ENCODE measurements at regions not wholly inside any gene's neighbourhood (a gene's known extent, or its start where the extent isn't known, plus 50 kb on each side); places are given as distances from the start of the nearest gene placed in this dataset.
"Not testable (repeated sequence)": the region's sequence is repeated elsewhere in the genome, so short reads cannot be mapped to it uniquely, and the experiment has no call there.

DNA sequence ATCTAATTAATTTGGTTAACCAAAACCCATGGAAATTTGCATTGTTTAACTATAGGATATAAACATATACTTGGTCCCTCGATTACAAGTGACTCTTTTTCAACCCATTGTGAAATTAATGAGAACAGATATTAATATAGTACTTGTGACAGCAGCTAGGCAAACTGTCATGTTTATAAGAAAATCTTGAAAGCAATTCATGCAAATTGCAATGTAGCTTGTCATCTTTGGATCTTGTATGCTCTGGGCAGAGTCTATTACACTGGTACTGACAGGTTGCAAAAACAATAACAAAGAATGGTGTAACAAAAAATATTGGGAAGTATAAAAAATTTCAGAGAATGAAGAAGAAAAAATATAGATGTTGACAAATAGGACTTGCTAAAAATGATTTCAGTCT is 941.0 kb downstream of the DNAH5 start:
- no peak for DNase-seq

DNA sequence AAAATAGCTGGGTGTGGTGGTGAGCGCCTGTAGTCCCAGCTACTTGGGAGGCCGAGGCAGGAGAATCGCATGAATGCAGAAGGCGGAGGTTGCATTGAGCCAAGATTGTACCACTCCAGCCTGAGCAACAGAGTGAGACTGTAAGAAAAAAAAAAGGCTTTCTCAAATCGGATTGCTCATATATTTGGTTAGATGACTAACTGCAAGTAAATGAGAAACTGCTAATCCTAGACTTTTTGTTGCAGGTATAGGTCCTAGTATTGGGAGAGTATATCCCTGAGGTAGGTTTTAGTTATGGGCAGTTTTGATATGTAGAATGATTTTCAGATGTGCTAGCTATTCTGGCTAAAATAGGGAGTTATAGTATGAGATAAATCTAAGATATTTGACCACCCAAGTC is 944.8 kb downstream of the DNAH5 start:
- DNase-seq = no peak

DNA sequence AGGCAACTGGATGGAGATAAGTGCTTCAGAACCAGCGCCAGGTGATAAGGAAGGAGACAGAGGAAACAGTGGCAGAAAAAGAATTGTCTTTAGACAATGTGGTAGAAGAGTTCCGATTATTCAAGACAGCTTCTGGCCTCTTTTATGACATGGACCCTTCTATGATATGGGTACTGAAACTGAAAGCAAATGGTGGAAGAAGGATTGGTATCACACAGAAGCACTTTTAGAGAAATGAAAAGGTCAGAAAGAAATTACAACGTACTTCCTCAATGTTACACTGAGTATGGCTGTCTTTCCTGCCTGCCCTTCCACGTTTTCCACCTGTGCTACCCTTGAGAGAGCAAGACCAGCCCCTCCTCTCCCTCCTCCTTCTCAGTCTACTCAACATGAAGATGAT is 959.3 kb downstream of the DNAH5 start:
- DNase-seq = no peak

DNA sequence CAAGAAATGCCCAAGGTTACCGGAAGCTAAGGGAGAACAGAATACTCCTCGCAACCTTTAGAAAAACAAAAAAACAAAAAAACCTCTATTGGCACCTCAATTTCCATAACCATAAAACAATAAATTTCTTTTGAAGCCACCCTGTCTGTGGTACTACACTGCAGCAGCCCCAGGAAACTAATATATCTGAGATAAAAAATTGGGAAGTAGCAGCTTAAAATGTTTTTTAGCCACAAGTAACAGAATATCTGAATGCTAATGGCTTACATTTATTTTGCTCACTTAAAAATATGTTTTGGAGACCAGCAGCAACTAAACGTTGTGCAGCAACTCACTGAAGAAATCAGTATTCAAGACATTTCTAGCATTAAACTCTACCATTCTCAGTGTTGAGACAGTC is 969.6 kb downstream of the DNAH5 start:
- no peak for DNase-seq

DNA sequence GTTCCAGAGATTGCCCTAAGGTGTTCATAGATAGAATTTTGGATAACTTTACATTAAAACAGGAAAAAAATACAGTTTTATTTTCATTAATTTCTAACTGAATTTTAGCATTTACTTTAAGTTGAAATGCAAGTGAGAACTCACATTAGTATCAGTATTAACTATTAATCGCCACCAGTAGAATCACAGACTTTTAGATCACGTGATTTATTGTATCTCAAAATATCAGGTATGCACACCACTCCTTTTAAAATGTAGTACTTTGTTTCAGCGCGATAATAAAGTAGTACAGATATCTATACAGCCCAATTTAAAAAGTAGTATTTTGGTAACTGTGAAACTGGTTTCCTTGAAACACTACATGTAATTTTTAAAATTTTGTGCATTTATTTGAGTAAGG is 978.7 kb downstream of the DNAH5 start:
- no peak for DNase-seq

DNA sequence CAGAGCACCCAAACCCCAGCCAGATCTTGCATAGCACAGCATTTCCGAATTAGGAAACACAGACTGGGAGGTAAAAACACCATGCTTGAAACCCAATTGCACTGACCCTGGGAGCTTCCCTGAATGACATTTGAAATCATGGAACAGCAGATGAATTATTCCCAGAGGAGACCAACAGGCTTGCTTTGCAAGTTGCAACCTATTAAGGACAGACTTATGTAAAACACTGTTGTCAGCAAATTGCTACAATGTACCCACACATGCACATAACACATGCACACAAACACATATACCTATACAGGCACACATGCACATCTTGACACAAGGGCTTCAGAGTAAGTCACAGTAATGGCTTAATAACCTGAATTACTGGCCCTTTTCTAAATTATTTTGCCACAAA is 984.8 kb downstream of the DNAH5 start:
- no peak for DNase-seq

DNA sequence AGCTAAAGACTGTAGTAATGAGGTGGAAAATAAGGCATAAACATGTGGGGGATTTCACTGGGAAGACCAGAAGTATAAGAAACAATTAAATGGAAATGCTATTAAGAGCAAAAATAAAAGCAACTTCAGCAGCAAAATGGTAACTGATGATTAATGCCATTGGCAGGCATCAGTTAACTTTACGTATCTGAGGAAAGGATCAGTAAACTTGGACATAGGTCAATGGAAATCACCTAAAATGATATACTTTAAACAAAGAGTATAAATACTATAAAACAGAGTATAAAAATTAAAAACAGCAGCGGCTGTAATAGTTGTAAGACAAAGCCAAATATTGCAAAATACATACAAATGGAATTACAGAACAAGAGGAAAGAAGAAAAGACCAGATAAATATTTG is 992.1 kb downstream of the DNAH5 start:
- DNase-seq = no peak

DNA sequence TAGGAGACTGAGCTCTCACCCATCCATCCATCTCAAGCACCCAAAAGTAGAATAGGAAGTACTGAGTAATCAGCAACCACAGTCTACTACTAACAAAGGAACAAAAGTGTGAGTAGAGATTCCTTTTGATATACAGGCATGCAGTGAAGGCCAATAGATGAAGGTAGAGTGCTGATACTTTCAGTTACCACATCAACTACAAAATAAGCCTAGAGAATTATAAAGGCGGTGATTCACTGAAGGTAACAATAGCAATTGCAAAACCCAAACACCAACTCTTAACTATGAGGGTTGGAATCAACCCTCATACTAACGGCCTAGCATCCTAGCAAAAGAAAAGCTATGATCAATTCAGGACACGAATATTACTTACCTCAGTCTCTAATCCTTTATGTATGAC is 992.6 kb downstream of the DNAH5 start:
- no peak for DNase-seq

DNA sequence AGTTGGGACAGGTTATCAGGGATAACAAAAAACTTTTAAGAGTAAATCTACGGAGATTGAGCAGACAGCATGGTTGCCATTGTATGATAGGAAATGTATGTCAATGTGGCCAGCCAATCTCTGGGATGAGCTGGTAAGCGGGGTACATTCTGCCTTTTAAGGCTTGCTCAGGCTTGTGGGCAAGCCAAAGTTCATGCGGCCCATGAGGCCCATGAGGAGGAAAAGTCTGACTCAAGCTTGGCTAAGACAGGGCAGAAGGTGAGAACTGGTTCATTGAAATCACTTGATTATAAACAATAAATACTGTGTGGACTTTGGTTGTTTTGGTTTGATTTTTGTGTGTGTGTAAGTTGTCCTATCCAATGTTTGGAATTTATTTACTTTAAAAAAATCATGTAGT is 997.1 kb downstream of the DNAH5 start:
- no peak for DNase-seq

DNA sequence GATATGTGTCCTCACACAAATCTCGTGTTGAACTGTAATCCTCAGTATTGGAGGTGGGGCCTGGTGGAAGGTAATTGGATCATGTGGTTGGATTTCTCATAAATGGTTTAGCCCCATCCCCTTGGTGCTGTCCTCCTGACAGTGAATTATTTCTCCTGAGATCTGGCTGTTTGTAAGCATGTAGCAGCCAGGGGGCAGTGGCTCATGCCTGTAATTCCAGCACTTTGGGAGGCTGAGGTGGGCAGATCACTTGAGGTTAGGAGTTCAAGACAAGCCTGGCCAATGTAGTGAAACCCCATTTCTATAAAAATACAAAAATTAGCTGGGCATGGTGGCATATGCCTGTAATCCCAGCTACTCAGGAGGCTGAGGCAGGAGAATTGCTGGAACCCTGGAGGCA is 999.0 kb downstream of the DNAH5 start:
- not testable (repeated sequence) for DNase-seq

DNA sequence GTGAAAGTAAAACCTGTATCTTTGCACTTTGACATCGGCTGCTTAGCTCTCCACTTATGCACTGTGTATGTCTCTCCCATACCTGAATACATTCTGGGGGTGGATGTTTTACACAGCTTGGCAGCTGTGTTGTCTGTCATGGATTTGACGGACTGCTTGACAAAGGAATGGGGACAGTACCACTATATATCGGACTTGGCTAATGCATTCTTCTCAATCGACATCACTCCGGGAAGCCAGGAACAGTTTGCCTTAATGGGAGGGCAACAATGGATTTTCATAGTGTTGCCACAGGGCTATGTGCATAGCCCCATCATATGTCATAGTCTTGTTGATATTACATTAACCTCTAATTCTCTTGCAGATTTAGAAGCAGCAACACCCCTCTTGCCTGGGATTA is 1008.3 kb downstream of the DNAH5 start:
- no peak for DNase-seq

DNA sequence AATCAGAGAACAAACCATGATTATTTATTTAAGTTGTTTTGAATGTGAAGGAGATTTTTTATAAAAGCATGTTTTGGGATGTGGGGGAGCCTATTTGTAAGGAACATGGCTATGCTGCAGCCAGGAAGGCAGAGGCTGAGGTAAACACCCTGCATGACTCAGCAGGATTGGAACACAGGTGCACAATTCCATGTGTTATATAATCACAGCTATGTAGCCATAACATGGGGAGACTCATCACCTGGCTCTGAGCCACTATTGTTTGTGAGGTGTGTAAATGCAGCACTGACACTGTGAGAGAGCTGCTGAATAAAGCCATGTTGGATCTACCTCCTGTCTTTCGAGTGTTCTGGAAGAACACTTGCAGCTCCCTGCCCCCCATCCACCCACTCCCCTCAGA is 1009.8 kb downstream of the DNAH5 start:
- DNase-seq = peak; percentile 64

DNA sequence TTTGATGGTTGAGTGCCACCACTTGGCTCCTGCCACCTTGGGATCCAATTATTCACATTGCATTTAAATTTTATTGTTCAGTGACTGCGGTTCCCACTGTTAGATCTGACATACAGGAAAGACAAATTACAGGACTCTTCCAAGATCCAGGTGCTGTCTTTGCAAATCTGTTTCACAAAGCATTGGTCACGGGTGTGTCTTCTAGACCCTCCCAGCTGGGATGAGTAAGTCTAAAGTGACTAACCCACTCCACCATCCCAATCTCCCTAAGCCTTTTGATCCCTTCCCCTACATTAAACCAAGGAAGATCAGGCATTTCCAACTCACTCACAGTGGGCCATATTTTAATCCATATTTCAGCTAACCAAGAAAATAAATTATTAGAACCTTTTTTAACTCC is 1016.3 kb upstream of the CTNND2 start:
- DNase-seq = no peak

DNA sequence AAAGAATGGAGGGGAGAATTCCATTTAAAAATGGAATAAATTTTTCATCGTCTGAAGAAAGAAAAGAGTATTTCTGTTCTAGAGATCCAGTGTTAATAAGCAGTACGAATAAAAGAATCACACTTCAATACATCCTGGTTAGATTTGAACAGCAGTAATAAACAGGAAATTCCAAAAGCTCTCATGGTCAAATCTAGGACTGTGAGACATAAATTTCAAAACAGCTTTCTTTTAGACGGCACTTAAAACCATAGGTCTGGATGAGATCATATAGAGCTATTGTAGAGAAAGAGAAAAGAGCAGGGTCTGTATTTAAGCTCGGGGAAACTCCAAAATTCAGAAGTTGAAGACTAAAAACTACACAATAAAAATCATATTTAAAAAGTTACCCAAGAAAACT is 1006.9 kb upstream of the CTNND2 start:
- peak; percentile 11 for DNase-seq

DNA sequence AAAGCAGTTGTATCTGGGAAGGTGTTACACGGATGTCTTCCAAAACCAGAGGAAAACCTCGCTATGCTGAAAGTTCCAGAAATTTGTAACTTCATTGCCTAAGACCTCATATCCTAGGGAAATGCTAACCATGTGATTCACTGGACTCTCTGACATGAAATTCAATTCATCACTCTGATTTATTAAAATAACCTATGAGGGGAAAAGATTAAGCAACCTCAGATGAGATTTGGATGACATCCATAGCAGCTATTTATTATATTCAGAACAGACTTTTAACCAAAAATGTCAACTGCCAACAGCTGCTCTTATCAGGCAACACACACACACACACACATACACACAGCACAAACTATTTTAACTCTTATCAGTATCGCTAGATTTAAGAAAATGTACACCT is 1006.4 kb upstream of the CTNND2 start:
- DNase-seq = no peak

DNA sequence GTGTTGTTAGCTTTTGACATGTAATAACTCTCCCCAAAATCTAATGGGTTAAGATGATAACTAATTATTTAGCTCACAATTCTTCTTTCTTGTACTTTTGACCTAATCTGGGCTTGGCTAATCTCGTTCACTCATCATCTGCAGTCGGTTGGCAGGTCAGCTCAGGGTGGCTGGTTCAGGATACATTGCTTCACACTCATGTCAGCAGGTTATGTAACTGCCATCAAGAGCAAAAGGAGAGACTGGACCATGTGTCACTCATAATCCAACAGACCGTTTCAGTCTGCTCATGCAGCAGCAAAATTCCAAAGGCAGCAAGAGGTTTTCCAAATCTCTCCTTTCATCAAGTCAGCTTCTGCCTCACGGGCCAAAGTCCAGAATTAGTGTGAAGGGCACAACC is 998.4 kb upstream of the CTNND2 start:
- DNase-seq = no peak

DNA sequence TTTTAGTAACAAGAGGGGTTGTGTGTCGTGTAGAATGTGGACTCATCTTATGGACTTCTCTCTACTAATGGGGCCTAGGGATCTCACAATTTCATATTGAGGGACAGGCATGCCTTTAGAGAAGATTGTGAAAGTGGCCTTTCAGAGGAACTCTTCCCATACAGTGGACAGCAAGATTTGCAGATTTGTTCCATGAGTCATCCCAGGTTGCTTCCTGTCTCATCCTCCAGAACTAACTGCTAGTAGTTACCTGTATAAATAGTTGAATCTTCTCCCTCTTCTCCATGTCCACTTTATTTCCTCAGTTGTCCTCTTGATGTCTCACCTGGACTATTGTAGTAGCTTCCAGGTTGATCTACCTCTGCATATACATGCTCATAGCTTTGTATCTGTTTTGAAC is 997.5 kb upstream of the CTNND2 start:
- DNase-seq = no peak

DNA sequence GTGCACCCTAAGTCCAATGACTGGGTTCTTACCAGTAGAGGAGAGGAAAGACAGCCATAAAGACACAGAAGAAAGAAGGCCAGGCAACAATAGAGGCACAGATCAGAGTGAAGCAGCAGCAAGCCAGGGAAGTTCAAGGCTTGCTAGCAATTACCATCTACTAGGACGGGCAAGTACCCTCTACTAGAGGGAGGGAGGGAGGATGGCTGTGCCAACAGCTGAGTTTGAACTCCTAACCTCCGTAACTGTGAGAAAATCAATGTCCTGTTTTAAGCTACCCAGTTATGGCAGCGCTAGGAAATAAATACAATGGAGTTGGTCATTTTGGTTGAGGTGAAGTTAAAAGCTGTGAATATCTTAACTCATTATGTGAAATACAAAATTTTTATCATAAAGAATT is 991.8 kb upstream of the CTNND2 start:
- no peak for DNase-seq

DNA sequence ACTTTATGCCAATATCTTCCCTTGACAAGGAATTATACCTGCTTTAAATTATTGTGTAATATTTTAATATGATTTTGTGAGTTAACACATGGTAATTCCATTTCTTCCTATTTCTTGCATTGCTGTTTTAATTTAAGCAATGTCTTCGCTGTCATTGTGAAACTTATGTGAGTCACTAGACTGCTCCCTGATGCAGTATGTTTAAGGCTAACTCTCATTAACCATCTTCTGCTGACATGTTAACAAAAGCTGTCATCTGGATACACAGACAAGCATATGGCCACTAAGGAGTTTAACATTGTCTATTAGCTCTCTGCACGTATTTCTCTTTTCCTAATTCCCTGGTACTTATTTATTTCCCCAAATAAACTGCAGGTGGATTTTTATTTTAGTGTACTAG is 980.8 kb upstream of the CTNND2 start:
- DNase-seq = no peak

DNA sequence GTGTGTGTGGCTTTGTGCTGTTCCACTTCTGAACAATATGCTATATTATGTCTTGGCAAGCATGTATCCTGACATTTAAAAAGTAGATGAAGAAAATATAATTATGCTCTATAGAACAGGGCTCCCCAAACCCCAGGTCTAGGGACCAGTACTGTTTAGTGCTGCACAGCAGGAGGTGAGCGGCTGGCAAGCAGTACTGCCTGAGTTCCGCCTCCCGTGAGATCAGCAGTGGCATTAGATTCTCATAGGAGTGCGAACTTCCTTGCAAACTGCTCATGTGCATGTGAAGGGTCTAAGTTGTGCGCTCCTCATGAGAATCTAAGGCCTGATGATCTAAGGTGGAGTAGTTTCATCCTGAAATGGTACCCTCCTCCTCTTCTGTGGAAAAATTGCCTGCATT is 979.1 kb upstream of the CTNND2 start:
- no peak for DNase-seq

DNA sequence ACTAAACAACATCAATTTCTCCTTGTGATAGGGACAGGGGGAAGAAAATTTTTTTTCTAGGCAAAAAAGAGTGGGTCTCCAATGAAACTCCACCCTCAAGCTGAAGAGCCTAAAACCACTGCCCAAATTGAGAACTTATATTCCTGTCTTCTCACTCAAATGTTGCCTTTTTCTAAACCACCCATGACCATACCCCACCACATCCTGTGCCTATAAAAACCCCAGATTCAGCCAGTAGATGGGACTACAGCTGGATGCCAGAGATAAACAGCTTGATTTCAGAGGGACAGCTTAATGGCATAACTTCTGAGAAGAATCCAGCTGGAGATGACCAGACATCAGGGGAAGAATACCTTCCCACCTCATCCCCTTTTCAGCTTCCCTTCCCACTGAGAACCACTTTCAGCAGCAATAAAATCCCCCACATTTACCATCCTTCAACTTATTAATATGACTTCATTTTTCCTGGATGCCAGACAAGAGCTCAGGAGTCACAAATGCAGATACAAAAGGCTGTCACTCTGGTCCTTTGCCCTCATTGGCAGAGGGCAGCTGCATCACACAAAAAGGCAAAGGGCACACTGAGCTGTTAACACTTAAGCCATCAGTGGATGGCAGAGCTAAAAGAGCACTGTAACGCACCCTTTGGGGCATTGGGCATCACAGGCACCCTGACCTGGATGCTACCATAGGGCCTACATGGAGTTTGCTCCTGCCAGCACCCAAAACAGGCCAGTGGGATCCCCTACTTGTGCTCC is 972.5 kb upstream of the CTNND2 start:
- no peak for DNase-seq

DNA sequence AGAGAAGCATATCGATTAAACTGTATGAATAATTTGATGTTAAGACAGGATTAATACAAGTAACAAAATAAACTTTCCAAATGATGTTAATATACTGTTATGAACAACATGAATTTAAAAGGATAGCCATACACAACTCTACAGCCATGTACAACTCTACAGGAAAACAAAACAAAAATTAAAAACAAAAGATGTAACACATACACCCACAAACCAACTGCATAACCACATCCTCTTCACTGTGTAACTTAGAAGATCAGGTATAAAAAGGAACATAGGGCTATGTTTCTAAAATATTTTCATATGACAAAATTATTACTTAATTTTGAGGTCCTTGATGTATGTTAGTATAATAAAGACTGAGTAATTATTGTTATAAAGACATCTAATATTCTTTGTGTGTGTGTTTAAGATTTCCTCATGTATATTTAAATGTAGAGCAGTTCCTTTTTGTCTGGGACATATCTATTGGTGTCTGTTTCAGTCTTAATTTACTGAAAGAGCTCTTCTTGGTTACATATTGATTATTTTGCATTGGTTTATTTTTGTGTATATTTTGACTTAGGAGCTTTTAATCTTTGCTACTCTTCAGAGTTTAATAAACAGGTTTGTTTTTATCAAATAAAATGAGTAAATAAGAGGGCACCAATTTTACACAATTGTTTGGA is 966.8 kb upstream of the CTNND2 start:
- no peak for DNase-seq

DNA sequence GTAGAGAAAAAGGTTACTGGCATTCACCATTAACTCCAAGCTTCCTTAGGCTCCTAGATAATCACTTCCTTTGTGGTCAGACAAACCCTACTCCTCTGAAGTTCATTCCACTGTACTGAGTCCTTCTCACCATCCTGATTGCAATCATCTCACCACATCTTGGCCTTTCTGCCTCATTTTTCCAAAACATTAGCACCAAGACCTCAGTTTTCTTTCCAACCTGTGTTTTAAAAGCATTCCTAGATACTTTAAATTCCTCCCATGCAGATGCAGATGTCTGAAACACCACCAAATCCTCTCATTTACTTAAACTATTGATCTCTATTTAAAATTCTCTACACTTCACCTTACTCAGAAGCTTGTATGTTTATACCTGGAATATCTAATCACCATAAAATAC is 961.3 kb upstream of the CTNND2 start:
- DNase-seq = no peak

DNA sequence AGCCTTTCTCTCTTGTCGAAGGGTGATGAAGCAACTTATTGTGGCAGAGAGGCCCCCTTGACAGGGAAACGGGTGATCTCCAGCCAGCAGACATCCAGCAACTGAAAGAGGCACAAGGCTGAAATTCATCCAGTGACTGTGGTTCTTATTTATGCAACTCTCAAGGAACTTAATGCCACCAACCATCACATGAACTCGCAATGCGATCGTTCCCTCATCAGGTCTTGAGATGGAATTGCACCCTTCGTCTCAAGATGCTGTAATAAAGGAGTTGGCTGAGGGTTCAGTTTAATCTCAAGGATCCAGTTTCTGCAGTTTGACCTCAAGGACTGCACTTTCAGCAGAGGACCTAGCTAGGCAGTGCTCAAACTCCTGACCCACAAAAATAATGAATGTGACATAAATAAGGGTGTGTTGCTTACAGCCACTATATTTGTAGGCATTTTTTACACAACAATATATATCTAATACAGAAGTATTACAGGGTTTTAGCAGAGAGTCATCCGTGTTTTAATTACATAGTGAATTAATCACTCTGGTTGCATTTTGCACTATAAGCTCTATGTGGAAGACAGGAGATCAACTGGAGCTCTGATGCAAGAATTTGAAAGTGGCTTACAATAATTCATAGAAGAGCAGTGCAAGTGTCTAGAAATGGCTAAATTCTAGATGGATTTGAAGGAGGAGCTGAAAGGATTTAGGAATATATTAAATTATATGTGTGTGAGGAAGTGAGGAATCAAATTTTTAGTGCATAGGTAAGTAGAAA is 957.8 kb upstream of the CTNND2 start:
- no peak for DNase-seq

All from NCI-H510A treated with DMSO at 0.1 percent for 48 hours (cell line).